H9 (cell line): ENCODE measurements at regions not wholly inside any gene's neighbourhood (a gene's known extent, or its start where the extent isn't known, plus 50 kb on each side); places are given as distances from the start of the nearest gene placed in this dataset.

Experiments used
- DNase-seq: peaks from one replicate; pipeline ENCODE4 v3.0.0-alpha.2; 2017
- H2AFZ ChIP-seq: one replicate; pipeline ENCODE4 v1.6.1; 2013; ENCODE audit warnings: mild to moderate bottlenecking, low read length, control low read depth, moderate library complexity
- H2AK5ac ChIP-seq: 2 replicates; pipeline ENCODE4 v1.6.1; 2013; ENCODE audit warnings: low read length, control low read depth, mixed read lengths; ENCODE audit not compliant: insufficient read length
- H2BK120ac ChIP-seq: one replicate; pipeline ENCODE4 v1.6.1; 2013; ENCODE audit warnings: low read depth, mild to moderate bottlenecking, low read length, control low read depth, inconsistent platforms; ENCODE audit not compliant: poor library complexity, severe bottlenecking
- H2BK12ac ChIP-seq: 2 replicates; pipeline ENCODE4 v1.6.1; 2013; ENCODE audit warnings: low read length, control low read depth, mixed read lengths, low read depth; ENCODE audit not compliant: insufficient read length
- H2BK15ac ChIP-seq: 2 replicates; pipeline ENCODE4 v1.6.1; 2013; ENCODE audit warnings: low read depth, low read length, control low read depth
- H2BK20ac ChIP-seq: one replicate; pipeline ENCODE4 v1.6.1; 2013; ENCODE audit warnings: low read depth, mild to moderate bottlenecking, low read length, control low read depth, inconsistent platforms; ENCODE audit not compliant: poor library complexity, severe bottlenecking
- H2BK5ac ChIP-seq: 2 replicates; pipeline ENCODE4 v1.6.1; 2013; ENCODE audit warnings: low read length, control low read depth, mixed read lengths; ENCODE audit not compliant: insufficient read length
- H3K14ac ChIP-seq: 2 replicates; pipeline ENCODE4 v1.6.1; 2013; ENCODE audit warnings: low read length, control low read depth; ENCODE audit not compliant: insufficient read depth
- H3K18ac ChIP-seq: 2 replicates; pipeline ENCODE4 v1.6.1; 2013; ENCODE audit warnings: low read depth, mild to moderate bottlenecking, mixed read lengths, low read length, control low read depth; ENCODE audit not compliant: insufficient read length
- H3K23ac ChIP-seq: 2 replicates; pipeline ENCODE4 v1.6.1; 2013; ENCODE audit warnings: low read length, control low read depth, mixed read lengths, low read depth; ENCODE audit not compliant: insufficient read length
- H3K23me2 ChIP-seq: 2 replicates; pipeline ENCODE4 v1.6.1; 2013; ENCODE audit warnings: low read depth, mild to moderate bottlenecking, mixed read lengths, low read length, control low read depth; ENCODE audit not compliant: insufficient read length, poor library complexity, severe bottlenecking
- H3K27ac ChIP-seq: 2 replicates; pipeline ENCODE4 v1.5.1; 2013; ENCODE audit warnings: low read length, control low read depth, mixed read lengths, low read depth; ENCODE audit not compliant: insufficient read length
- H3K27me3 ChIP-seq: 2 replicates; pipeline ENCODE4 v1.6.1; 2013; ENCODE audit warnings: low read length, control low read depth, inconsistent platforms; ENCODE audit not compliant: insufficient read depth
- H3K4ac ChIP-seq: 2 replicates; pipeline ENCODE4 v1.6.1; 2013; ENCODE audit warnings: low read depth, mild to moderate bottlenecking, control low read depth, inconsistent platforms, low read length, moderate library complexity
- H3K4me1 ChIP-seq: 2 replicates; pipeline ENCODE4 v1.6.1; 2013; ENCODE audit warnings: low read length, control low read depth, inconsistent platforms; ENCODE audit not compliant: insufficient read depth
- H3K4me2 ChIP-seq: 2 replicates; pipeline ENCODE4 v1.6.1; 2013; ENCODE audit warnings: low read length, control low read depth, mixed read lengths; ENCODE audit not compliant: insufficient read length, insufficient read depth
- H3K56ac ChIP-seq: 2 replicates; pipeline ENCODE4 v1.6.1; 2013; ENCODE audit warnings: low read depth, mild to moderate bottlenecking, mixed read lengths, low read length, control low read depth; ENCODE audit not compliant: insufficient read length
- H3K79me1 ChIP-seq: 2 replicates; pipeline ENCODE4 v1.6.1; 2013; ENCODE audit warnings: low read depth, mild to moderate bottlenecking, moderate library complexity, low read length, control low read depth, inconsistent platforms; ENCODE audit not compliant: insufficient read depth, poor library complexity, severe bottlenecking
- H3K79me2 ChIP-seq: 2 replicates; pipeline ENCODE4 v1.6.1; 2013; ENCODE audit warnings: low read length, control low read depth, inconsistent platforms; ENCODE audit not compliant: insufficient read depth
- H3K9ac ChIP-seq: 2 replicates; pipeline ENCODE4 v1.6.1; 2013; ENCODE audit warnings: low read length, control low read depth, mixed read lengths; ENCODE audit not compliant: insufficient read length; ENCODE audit errors: extremely low read depth
- H3K9me3 ChIP-seq: one replicate; pipeline ENCODE4 v1.6.1; 2013; ENCODE audit warnings: low read depth, low read length, inconsistent platforms; ENCODE audit not compliant: control insufficient read depth
- H3T11ph ChIP-seq: one replicate; pipeline ENCODE4 v1.6.1; 2013; ENCODE audit warnings: mild to moderate bottlenecking, low read length, control low read depth, inconsistent platforms
- H4K20me1 ChIP-seq: one replicate; pipeline ENCODE4 v1.6.1; 2013; ENCODE audit not compliant: control insufficient read depth, insufficient read length, insufficient read depth
- H4K5ac ChIP-seq: 2 replicates; pipeline ENCODE4 v1.6.1; 2013; ENCODE audit warnings: low read depth, mild to moderate bottlenecking, mixed read lengths, low read length, control low read depth; ENCODE audit not compliant: insufficient read length
- H4K8ac ChIP-seq: replicated peaks from 2 replicates; pipeline ENCODE4 v1.6.1; 2013; ENCODE audit warnings: low read length, control low read depth, mixed read lengths, low read depth; ENCODE audit not compliant: insufficient read length
- H4K91ac ChIP-seq: 2 replicates; pipeline ENCODE4 v1.6.1; 2013; ENCODE audit warnings: low read depth, mild to moderate bottlenecking, moderate library complexity, mixed read lengths, low read length, control low read depth; ENCODE audit not compliant: insufficient read length
- H3K27ac Mint-ChIP-seq, 3 experiments: 2 replicates in 2 of 3; 3 replicates in 1 of 3; pipeline ENCODE4 v1.8.0; 2020 to 2021; ENCODE audit warnings: mixed read lengths in 3 of 3, mild to moderate bottlenecking in 1 of 3, moderate library complexity in 1 of 3
- H3K27me3 Mint-ChIP-seq: 2 replicates; pipeline ENCODE4 v1.8.0; 2021; ENCODE audit warnings: low read depth, mild to moderate bottlenecking, moderate library complexity, mixed read lengths
- H3K36me3 Mint-ChIP-seq, 3 experiments: 2 replicates in 2 of 3; 3 replicates in 1 of 3; pipeline ENCODE4 v1.8.0; 2020 to 2021; ENCODE audit warnings: low read depth in 3 of 3, mixed read lengths in 3 of 3; ENCODE audit not compliant: insufficient read depth in 1 of 3
- H3K4me1 Mint-ChIP-seq, 2 experiments: 2 replicates each; pipeline ENCODE4 v1.8.0; 2020; ENCODE audit warnings: mixed read lengths in 2 of 2
- H3K4me3 Mint-ChIP-seq, 2 experiments: 2 replicates in 1 of 2; 3 replicates in 1 of 2; pipeline ENCODE4 v1.8.0; 2020 to 2021; ENCODE audit warnings: mild to moderate bottlenecking in 2 of 2, mixed read lengths in 2 of 2, moderate library complexity in 1 of 2
- H3K9me3 Mint-ChIP-seq, 2 experiments: 2 replicates in 1 of 2; 3 replicates in 1 of 2; pipeline ENCODE4 v1.8.0; 2020; ENCODE audit warnings: mild to moderate bottlenecking in 2 of 2, mixed read lengths in 2 of 2, moderate library complexity in 1 of 2
- CTCF ChIP-seq: fragments of 200-600 bp; sonication (generic); conservative IDR thresholded peaks from 3 replicates; pipeline ENCODE4 v1.8.0; 2021; ENCODE audit warnings: antibody characterized with exemption, mild to moderate bottlenecking
- WGBS: extraction: QIAGEN DNeasy Blood & Tissue Kit; methylation state at CpG from one replicate; pipeline ENCODE4 v1.1.7; 2013; ENCODE audit warnings: missing lambda C conversion rate, low lambda C conversion rate, mixed read lengths; ENCODE audit not compliant: insufficient read length; ENCODE audit errors: extremely low coverage; 5-methylcytosine and 5-hydroxymethylcytosine counted together

- no peak overlapping the region for H4K91ac ChIP-seq
- no peaks in the 10 kb centered on the region for H3K23me2 ChIP-seq
- peaks cover 4 to 42% of the 10 kb centered on the region in 2 experiments; a peak in 4 of 5 replicates for H3K9me3 Mint-ChIP-seq
- H3K56ac ChIP-seq, result no peak overlapping the region
- no peaks in the 10 kb centered on the region for H3K27me3 ChIP-seq
- no peaks in the 10 kb centered on the region for H4K20me1 ChIP-seq
- no peak overlapping the region for H3K23ac ChIP-seq
- no peaks in the 10 kb centered on the region for H3K4me1 ChIP-seq
- H3K27me3 Mint-ChIP-seq, result no peaks in the 10 kb centered on the region
- H3K4me3 Mint-ChIP-seq, result no peak overlapping the region
- H2BK12ac ChIP-seq, result no peak overlapping the region
- no peak overlapping the region for H3K27ac ChIP-seq
- no peak overlapping the region for H2BK15ac ChIP-seq
- H3K27ac Mint-ChIP-seq, result no peak overlapping the region
- H3K9me3 ChIP-seq, result no peaks in the 10 kb centered on the region
- no peak overlapping the region for H2BK20ac ChIP-seq
- H3K79me2 ChIP-seq, result no peaks in the 10 kb centered on the region
- H2AK5ac ChIP-seq, result no peak overlapping the region
- H3K4me2 ChIP-seq, result no peak overlapping the region
- H4K8ac ChIP-seq, result no peak overlapping the region
- H3T11ph ChIP-seq, result no peak overlapping the region
- TF ChIP-seq CTCF, result no peak
- no peak overlapping the region for H2BK120ac ChIP-seq
- no peaks in the 10 kb centered on the region for H3K36me3 Mint-ChIP-seq
- 0 out of 4 replicates have a peak, but pooled peaks cover under 1 to 4% of the 10 kb centered on the region in 2 experiments for H3K4me1 Mint-ChIP-seq
- H3K14ac ChIP-seq, result no peak overlapping the region
- no peak overlapping the region for H3K9ac ChIP-seq
- no peak overlapping the region for H2AFZ ChIP-seq
- no peak overlapping the region for H3K18ac ChIP-seq
- no peak overlapping the region for H4K5ac ChIP-seq
- H3K4ac ChIP-seq, result no peak overlapping the region
- DNase-seq, result no peak
- H3K79me1 ChIP-seq, result no peaks in the 10 kb centered on the region
- no peak overlapping the region for H2BK5ac ChIP-seq
- WGBS, result no CpG with 5 or more reads among the region's 6 CpGs
Measured at GRCh38 chrX:23100826-23101225, 101.1 kb downstream of the DDX53 start.
